Gastroesophageal sphincter (tissue), 4 donors: ENCODE measurements at regions not wholly inside any gene's neighbourhood (a gene's known extent, or its start where the extent isn't known, plus 50 kb on each side); places are given as distances from the start of the nearest gene placed in this dataset.

Experiments used
- ATAC-seq: fragments of 150-250 bp; one replicate; pipeline ENCODE4 v1.9.1; 2016; ENCODE audit warnings: mild to moderate bottlenecking, moderate library complexity
- H3K27ac ChIP-seq, 4 donors: fragments of 200-600 bp; sonication (generic) in 3 of 4; 1 replicate in 3 of 4; 2 replicates in 1 of 4; pipeline ENCODE4 v1.5.1; 2016 to 2019
- H3K27me3 ChIP-seq: fragments of 200-600 bp; sonication (generic); one replicate; pipeline ENCODE4 v1.5.1; 2019
- H3K36me3 ChIP-seq, 2 donors: fragments of 200-600 bp; sonication (generic); one replicate each; pipeline ENCODE4 v1.5.1; 2019; ENCODE audit warnings: control low read depth in 1 of 2
- H3K4me1 ChIP-seq, 3 donors: fragments of 200-600 bp; sonication (generic); 1 replicate in 2 of 3; 2 replicates in 1 of 3; pipeline ENCODE4 v1.5.1; 2016 to 2019; ENCODE audit warnings: control low read depth in 2 of 3
- H3K4me3 ChIP-seq, 2 donors: fragments of 200-600 bp; sonication (generic); one replicate each; pipeline ENCODE4 v1.5.1; 2019; ENCODE audit warnings: mild to moderate bottlenecking in 1 of 2, moderate library complexity in 1 of 2
- H3K9me3 ChIP-seq, 3 donors: fragments of 200-600 bp; sonication (generic); one replicate each; pipeline ENCODE4 v1.5.1; 2017 to 2019; ENCODE audit warnings: control low read depth in 2 of 3
- EP300 ChIP-seq: sonication (generic); formaldehyde crosslinking; IDR thresholded peaks from one replicate; pipeline ENCODE4 v1.6.1; 2017; ENCODE audit warnings: antibody characterized with exemption, mild to moderate bottlenecking
- POLR2A ChIP-seq, 2 donors: fragments of 450-650 bp; IDR thresholded peaks; one replicate each; pipeline ENCODE4 v1.6.1; 2017; ENCODE audit warnings: antibody characterized with exemption in 2 of 2, mild to moderate bottlenecking in 2 of 2, moderate library complexity in 1 of 2
- POLR2AphosphoS5 ChIP-seq: sonication (generic); formaldehyde crosslinking; IDR thresholded peaks from one replicate; pipeline ENCODE4 v1.6.1; 2017; ENCODE audit warnings: antibody characterized with exemption
- WGBS, 2 donors: methylation state at CpG; one replicate each; pipeline ENCODE4 v1.1.5; 2018; ENCODE audit warnings: low coverage in 1 of 2; 5-methylcytosine and 5-hydroxymethylcytosine counted together
- TF ChIP-seq, protein P1 (sequence below), 4 experiments: fragments of 200-600 bp in 2 of 4; fragments of 450-650 bp in 2 of 4; sonication (generic) in 1 of 4; IDR thresholded peaks; one replicate each; pipeline ENCODE4 v1.5.1; 2017 to 2019; ENCODE audit warnings: antibody characterized with exemption in 4 of 4, mild to moderate bottlenecking in 2 of 4, moderate library complexity in 2 of 4

DNA sequence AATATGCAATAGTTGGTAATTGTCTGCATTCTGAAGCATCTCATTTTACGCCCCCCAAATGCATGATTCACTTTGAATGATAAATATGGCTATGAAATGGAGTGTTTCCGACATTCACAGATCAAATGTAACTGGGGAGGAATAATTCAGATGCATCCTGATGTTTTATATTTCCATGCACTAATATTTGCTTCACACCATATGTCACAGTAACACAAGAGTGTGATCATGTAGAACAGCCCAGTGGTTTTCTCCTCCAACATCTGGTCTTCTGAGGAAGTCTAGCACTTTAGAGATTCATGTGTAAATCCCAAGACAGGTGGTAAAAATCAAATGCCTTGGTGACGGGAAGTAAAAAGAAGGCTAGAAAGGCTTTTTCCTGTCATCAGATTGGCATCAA lies 273.1 kb downstream of the DIO2 start:
- H3K4me3 ChIP-seq: no peak overlapping the region
- H3K27me3 ChIP-seq: no peaks in the 10 kb centered on the region
- TF ChIP-seq, protein P1, sequence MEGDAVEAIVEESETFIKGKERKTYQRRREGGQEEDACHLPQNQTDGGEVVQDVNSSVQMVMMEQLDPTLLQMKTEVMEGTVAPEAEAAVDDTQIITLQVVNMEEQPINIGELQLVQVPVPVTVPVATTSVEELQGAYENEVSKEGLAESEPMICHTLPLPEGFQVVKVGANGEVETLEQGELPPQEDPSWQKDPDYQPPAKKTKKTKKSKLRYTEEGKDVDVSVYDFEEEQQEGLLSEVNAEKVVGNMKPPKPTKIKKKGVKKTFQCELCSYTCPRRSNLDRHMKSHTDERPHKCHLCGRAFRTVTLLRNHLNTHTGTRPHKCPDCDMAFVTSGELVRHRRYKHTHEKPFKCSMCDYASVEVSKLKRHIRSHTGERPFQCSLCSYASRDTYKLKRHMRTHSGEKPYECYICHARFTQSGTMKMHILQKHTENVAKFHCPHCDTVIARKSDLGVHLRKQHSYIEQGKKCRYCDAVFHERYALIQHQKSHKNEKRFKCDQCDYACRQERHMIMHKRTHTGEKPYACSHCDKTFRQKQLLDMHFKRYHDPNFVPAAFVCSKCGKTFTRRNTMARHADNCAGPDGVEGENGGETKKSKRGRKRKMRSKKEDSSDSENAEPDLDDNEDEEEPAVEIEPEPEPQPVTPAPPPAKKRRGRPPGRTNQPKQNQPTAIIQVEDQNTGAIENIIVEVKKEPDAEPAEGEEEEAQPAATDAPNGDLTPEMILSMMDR (IDR thresholded peaks at IDR 0.05): no peak
- TF ChIP-seq POLR2A (IDR thresholded peaks at IDR 0.05) (no peak), POLR2AphosphoS5 (no peak), EP300 (no peak)
- 84 to 93% methylated on average over 2 to 3 of the region's 3 CpGs for WGBS, 2 donors
- H3K27ac ChIP-seq: no peak overlapping the region
- no peak for ATAC-seq
- H3K9me3 ChIP-seq: no peaks in the 10 kb centered on the region
- no peaks in the 10 kb centered on the region for H3K4me1 ChIP-seq
- no peaks in the 10 kb centered on the region for H3K36me3 ChIP-seq

DNA sequence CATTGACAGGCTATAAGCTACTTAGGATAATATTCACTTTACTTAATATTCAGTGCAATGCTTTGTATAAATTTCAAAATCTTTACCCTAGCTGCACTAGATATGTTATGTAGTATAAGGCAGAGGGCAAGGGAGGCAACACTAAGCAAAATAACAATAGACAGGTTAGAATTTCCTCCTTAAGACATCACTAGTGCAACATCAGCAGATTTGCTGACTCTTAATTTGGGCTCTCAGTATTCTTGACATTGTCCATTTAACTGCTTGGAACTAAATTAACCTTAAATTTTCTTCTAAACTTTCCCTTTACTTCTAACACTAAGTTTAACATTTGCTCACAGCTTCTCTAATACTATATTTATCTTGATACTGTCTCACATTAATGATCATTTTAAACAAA lies 273.9 kb downstream of the DIO2 start:
- Histone ChIP-seq H3K4me3 (no peak overlapping the region), H3K4me1 (no peaks in the 10 kb centered on the region), H3K27me3 (no peaks in the 10 kb centered on the region), H3K27ac (no peak overlapping the region), H3K9me3 (no peaks in the 10 kb centered on the region), H3K36me3 (no peaks in the 10 kb centered on the region)
- TF ChIP-seq, protein P1 (IDR thresholded peaks at IDR 0.05): no peak
- TF ChIP-seq POLR2A (IDR thresholded peaks at IDR 0.05) (no peak), EP300 (no peak), POLR2AphosphoS5 (no peak)
- ATAC-seq: no peak

DNA sequence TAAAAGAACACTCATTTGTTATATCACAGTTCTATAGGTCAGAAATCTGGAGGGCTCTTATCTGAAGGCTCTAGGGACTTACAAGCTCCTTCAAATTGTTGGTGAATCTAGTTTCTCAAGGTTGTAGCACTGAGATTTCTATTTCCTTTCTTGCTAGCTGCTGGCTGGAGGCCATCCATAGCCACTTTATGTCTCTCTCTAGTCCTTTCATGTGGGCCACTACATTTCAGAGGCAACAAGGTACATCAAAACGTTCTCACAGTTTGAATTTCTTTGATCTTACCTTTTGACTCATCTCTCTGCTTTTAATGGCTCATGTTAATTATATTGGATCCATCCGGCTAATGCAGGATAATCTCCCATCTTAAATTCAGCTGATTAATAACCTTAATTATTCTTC lies 286.8 kb downstream of the DIO2 start:
- ATAC-seq: no peak
- Histone ChIP-seq H3K4me1 (no peaks in the 10 kb centered on the region), H3K9me3 (no peaks in the 10 kb centered on the region), H3K4me3 (no peak overlapping the region), H3K27ac (no peak overlapping the region), H3K27me3 (no peaks in the 10 kb centered on the region), H3K36me3 (no peaks in the 10 kb centered on the region)
- WGBS, 2 donors: 52 to 72% methylated on average over 2 of the region's 2 CpGs
- no peak for TF ChIP-seq EP300
- no peak for TF ChIP-seq POLR2AphosphoS5
- TF ChIP-seq, protein P1 (IDR thresholded peaks at IDR 0.05): no peak
- TF ChIP-seq POLR2A (IDR thresholded peaks at IDR 0.05): no peak

DNA sequence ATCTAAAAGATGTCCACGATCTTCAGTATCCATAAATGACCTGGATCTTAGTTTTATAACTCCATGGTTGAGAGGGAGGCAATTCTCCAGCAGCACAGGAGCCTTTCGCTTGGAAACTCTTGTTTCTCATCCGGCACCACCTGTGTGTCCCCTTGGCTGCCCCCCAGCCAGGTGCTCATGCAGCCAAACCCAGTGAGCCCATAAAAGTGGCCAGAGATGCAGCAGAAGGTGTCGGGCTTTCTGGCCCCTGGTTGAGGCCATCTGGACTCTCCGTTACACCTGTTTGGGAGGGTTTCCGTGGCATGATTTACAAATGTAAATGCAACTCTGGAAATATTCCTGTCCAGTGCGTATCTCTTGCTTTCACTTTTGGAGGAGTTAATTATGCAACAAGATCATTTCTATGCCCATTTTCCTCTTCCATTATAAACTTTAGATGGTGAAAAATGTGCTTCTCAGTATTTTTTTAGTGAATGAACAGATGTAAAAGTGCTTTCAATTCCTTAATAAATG lies 291.1 kb downstream of the DIO2 start:
- TF ChIP-seq, protein P1 (IDR thresholded peaks at IDR 0.05): no peak
- TF ChIP-seq POLR2A (IDR thresholded peaks at IDR 0.05) (no peak), EP300 (no peak), POLR2AphosphoS5 (no peak)
- H3K9me3 ChIP-seq: no peaks in the 10 kb centered on the region
- no peaks in the 10 kb centered on the region for H3K27me3 ChIP-seq
- no peak overlapping the region for H3K4me3 ChIP-seq
- H3K4me1 ChIP-seq: no peaks in the 10 kb centered on the region
- no peak for ATAC-seq
- H3K36me3 ChIP-seq: no peaks in the 10 kb centered on the region
- H3K27ac ChIP-seq: no peak overlapping the region
- 75 to 76% methylated on average over 3 to 7 of the region's 7 CpGs for WGBS, 2 donors
